Parathyroid adenoma (tissue), 2 donors: ENCODE measurements at regions not wholly inside any gene's neighbourhood (a gene's known extent, or its start where the extent isn't known, plus 50 kb on each side); places are given as distances from the start of the nearest gene placed in this dataset.

Experiments used
- H2AFZ ChIP-seq: fragments of 300-600 bp; sonication (generic); one replicate; pipeline ENCODE4 v1.7.0; 2017; ENCODE audit warnings: antibody characterized with exemption, mild to moderate bottlenecking
- H3K27ac ChIP-seq: fragments of 300-600 bp; sonication (generic); one replicate; pipeline ENCODE4 v1.7.0; 2017
- H3K27me3 ChIP-seq: fragments of 300-600 bp; sonication (generic); one replicate; pipeline ENCODE4 v1.7.0; 2017; ENCODE audit warnings: low read length; ENCODE audit not compliant: control insufficient read depth, insufficient read depth
- H3K36me3 ChIP-seq: fragments of 300-600 bp; sonication (generic); one replicate; pipeline ENCODE4 v1.7.0; 2017; ENCODE audit warnings: low read length; ENCODE audit not compliant: control insufficient read depth, insufficient read depth
- H3K4me1 ChIP-seq: fragments of 300-600 bp; sonication (generic); one replicate; pipeline ENCODE4 v1.7.0; 2017; ENCODE audit warnings: control low read depth
- H3K4me2 ChIP-seq: fragments of 300-600 bp; sonication (generic); one replicate; pipeline ENCODE4 v1.7.0; 2017; ENCODE audit warnings: low read length
- H3K4me3 ChIP-seq: fragments of 300-600 bp; sonication (generic); one replicate; pipeline ENCODE4 v1.7.0; 2017; ENCODE audit warnings: low read depth, low read length
- H3K79me2 ChIP-seq: fragments of 300-600 bp; sonication (generic); one replicate; pipeline ENCODE4 v1.7.0; 2017; ENCODE audit warnings: control low read depth
- H3K9ac ChIP-seq: fragments of 300-600 bp; sonication (generic); one replicate; pipeline ENCODE4 v1.7.0; 2017; ENCODE audit warnings: mild to moderate bottlenecking
- H3K9me3 ChIP-seq: fragments of 300-600 bp; sonication (generic); one replicate; pipeline ENCODE4 v1.7.0; 2017; ENCODE audit warnings: low read length; ENCODE audit not compliant: control insufficient read depth
- TF ChIP-seq, protein P1 (sequence below): fragments of 300-600 bp; sonication (generic); IDR thresholded peaks from one replicate; pipeline ENCODE4 v1.7.0; 2017; ENCODE audit warnings: antibody characterized with exemption, mild to moderate bottlenecking
- donor health status: primary hyperparathyroidism.

- no peaks in the 10 kb centered on the region for H3K4me1 ChIP-seq
- H3K27me3 ChIP-seq, result no peaks in the 10 kb centered on the region
- no peak overlapping the region for H2AFZ ChIP-seq
- H3K9ac ChIP-seq, result no peak overlapping the region
- H3K4me3 ChIP-seq, result no peak overlapping the region
- no peaks in the 10 kb centered on the region for H3K36me3 ChIP-seq
- H3K79me2 ChIP-seq, result no peaks in the 10 kb centered on the region
- no peaks in the 10 kb centered on the region for H3K9me3 ChIP-seq
- H3K27ac ChIP-seq, result no peak overlapping the region
- TF ChIP-seq, protein P1, sequence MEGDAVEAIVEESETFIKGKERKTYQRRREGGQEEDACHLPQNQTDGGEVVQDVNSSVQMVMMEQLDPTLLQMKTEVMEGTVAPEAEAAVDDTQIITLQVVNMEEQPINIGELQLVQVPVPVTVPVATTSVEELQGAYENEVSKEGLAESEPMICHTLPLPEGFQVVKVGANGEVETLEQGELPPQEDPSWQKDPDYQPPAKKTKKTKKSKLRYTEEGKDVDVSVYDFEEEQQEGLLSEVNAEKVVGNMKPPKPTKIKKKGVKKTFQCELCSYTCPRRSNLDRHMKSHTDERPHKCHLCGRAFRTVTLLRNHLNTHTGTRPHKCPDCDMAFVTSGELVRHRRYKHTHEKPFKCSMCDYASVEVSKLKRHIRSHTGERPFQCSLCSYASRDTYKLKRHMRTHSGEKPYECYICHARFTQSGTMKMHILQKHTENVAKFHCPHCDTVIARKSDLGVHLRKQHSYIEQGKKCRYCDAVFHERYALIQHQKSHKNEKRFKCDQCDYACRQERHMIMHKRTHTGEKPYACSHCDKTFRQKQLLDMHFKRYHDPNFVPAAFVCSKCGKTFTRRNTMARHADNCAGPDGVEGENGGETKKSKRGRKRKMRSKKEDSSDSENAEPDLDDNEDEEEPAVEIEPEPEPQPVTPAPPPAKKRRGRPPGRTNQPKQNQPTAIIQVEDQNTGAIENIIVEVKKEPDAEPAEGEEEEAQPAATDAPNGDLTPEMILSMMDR, result no peak
- no peak overlapping the region for H3K4me2 ChIP-seq
Measured at GRCh38 chr10:32109603-32110002, 53.4 kb upstream of the KIF5B start.
